ENCODE measurements at regions not wholly inside any gene's neighbourhood (a gene's known extent, or its start where the extent isn't known, plus 50 kb on each side); places are given as distances from the start of the nearest gene placed in this dataset.

DNA sequence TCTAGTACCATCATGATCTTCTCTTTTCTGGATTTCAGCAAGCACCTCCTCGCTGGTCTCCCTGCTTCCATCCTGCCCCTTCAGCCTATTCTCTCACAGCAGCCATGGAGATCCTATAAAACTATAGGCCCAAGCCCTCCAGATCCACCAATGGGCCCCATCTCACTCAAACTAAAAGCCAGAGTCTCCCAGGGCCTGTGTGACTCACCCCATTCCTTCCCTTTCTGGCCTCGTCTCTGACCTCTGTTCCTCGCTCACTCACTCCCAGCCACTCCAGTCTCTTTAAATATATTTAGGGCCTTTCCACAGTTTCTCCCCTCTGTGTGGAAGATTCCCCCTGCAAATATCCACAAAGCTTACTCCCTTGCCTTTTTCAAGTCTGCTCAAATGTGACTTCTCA lies 89.7 kb downstream of the HSPH1 start:
- TF ChIP-seq, protein P1, sequence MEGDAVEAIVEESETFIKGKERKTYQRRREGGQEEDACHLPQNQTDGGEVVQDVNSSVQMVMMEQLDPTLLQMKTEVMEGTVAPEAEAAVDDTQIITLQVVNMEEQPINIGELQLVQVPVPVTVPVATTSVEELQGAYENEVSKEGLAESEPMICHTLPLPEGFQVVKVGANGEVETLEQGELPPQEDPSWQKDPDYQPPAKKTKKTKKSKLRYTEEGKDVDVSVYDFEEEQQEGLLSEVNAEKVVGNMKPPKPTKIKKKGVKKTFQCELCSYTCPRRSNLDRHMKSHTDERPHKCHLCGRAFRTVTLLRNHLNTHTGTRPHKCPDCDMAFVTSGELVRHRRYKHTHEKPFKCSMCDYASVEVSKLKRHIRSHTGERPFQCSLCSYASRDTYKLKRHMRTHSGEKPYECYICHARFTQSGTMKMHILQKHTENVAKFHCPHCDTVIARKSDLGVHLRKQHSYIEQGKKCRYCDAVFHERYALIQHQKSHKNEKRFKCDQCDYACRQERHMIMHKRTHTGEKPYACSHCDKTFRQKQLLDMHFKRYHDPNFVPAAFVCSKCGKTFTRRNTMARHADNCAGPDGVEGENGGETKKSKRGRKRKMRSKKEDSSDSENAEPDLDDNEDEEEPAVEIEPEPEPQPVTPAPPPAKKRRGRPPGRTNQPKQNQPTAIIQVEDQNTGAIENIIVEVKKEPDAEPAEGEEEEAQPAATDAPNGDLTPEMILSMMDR (IDR thresholded peaks at IDR 0.05; ENCODE audit: insufficient read depth, low read depth, low read length), result no peak
- no peak for TF ChIP-seq EZH2 (IDR thresholded peaks at IDR 0.05; ENCODE audit: insufficient read depth, low read length)

All from astrocyte (in vitro differentiated cells and primary cell).